Right lobe of liver (tissue), 4 donors: ENCODE measurements at regions not wholly inside any gene's neighbourhood (a gene's known extent, or its start where the extent isn't known, plus 50 kb on each side); places are given as distances from the start of the nearest gene placed in this dataset.

Experiments used
- POLR2A ChIP-seq: fragments of 450-650 bp; IDR thresholded peaks from one replicate; pipeline ENCODE4 v1.6.1; 2017; ENCODE audit warnings: antibody characterized with exemption, mild to moderate bottlenecking
- TF ChIP-seq, protein P1 (sequence below), 4 donors: fragments of 200-600 bp in 3 of 4; fragments of 450-650 bp in 1 of 4; IDR thresholded peaks; one replicate each; pipeline versions ENCODE4 v1.5.1 to v1.8.0; 2016 to 2022; ENCODE audit warnings: antibody characterized with exemption in 4 of 4, mild to moderate bottlenecking in 2 of 4
- donor health status: DM: no; HTN: no; CAD: no.
- donor health status: DM: no; HTN: no; CAD: no.
- donor health status: DM: no; HTN: yes; CAD: no.

DNA sequence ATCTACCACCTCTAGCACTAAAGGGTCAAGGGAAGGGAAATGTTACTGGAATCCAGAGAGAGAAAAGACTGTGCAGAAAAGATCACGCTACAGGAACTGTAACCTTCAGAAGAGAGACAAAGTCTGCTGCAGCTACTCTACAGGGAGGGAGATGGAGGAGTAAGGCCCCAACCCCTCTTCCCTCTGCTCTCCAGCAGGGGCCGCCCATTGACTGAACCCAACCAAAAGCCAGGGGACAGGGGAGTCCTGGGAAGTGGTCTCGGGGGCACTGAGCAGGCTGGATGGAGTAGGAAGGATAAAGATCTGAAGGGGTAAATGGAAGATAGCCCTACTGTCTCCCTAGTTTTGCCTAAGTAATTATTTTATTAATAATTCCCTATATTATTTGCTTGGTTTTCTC lies 72.8 kb upstream of the NR5A2 start:
- TF ChIP-seq, protein P1, sequence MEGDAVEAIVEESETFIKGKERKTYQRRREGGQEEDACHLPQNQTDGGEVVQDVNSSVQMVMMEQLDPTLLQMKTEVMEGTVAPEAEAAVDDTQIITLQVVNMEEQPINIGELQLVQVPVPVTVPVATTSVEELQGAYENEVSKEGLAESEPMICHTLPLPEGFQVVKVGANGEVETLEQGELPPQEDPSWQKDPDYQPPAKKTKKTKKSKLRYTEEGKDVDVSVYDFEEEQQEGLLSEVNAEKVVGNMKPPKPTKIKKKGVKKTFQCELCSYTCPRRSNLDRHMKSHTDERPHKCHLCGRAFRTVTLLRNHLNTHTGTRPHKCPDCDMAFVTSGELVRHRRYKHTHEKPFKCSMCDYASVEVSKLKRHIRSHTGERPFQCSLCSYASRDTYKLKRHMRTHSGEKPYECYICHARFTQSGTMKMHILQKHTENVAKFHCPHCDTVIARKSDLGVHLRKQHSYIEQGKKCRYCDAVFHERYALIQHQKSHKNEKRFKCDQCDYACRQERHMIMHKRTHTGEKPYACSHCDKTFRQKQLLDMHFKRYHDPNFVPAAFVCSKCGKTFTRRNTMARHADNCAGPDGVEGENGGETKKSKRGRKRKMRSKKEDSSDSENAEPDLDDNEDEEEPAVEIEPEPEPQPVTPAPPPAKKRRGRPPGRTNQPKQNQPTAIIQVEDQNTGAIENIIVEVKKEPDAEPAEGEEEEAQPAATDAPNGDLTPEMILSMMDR (IDR thresholded peaks at IDR 0.05) = peak; percentile 33 to 60 (median 50)
- no peak for TF ChIP-seq POLR2A
